Head of caudate nucleus (tissue), 42 donors: ENCODE measurements at regions not wholly inside any gene's neighbourhood (a gene's known extent, or its start where the extent isn't known, plus 50 kb on each side); places are given as distances from the start of the nearest gene placed in this dataset.

Source experiments
- DNase-seq, 42 donors: peaks; one replicate each; pipeline versions ENCODE4 v3.0.0 to v3.0.0-alpha.2; 2020 to 2021; ENCODE audit warnings: mixed read lengths in 7 of 42
- intact Hi-C: fragments of 100-400 bp; cut with DNase I; formaldehyde crosslinking; loops from one replicate; pipeline ENCODE4 v1.15.0; 2022

DNA sequence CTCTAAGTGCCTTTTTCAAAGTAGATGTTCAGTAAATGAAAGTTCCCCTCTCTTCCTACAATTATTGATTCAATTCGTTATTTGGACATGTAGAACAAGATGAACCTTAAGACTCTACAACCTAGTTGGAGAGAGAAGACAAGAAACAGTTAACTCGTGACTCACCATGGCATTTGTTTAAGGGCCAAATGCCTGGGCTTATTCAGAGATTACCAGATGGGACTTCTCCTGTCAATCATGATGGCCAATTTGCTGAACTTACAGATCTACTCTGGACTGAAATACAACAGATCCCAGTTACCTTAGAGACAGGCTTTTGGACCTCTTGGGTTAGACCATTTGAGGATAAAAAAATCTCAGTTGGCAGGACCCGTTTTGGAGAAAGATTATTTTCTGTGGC is 93.5 kb downstream of the C1orf94 start:
- intact Hi-C loops, result no loop called here
- DNase-seq, result no peak

- peak in 3 of 42 donors; percentile 3 to 11 (median 5) for DNase-seq
- intact Hi-C loops, result no loop called here
These were observed 95.4 kb downstream of the C1orf94 start for GRCh38 chr1:34272152-34272551.

DNA sequence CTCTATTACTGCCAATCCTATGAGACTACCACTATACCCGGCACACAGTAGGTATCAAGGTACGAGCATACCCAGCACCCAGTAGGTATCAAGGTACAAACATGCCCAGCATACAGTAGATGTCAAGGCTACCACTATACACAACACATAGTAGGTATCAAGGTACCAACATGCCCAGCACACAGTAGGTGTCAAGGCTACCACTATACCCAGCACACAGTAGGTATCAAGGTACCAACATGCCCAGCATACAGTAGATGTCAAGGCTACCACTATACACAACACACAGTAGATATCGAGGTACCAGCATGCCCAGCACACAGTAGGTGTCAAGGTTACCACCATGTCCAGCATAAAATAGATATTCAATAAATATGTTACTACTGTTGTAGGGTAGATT is 98.4 kb downstream of the C1orf94 start:
- DNase-seq, result no peak
- intact Hi-C loops, result no loop called here

- no peak for DNase-seq
- intact Hi-C loops, result no loop called here
These were observed 99.9 kb downstream of the C1orf94 start for GRCh38 chr1:34276606-34277005.

GRCh38 chr1:34277150-34277549 is 100.4 kb downstream of the C1orf94 start:
- DNase-seq, result no peak
- intact Hi-C loops, result no loop called here

DNA sequence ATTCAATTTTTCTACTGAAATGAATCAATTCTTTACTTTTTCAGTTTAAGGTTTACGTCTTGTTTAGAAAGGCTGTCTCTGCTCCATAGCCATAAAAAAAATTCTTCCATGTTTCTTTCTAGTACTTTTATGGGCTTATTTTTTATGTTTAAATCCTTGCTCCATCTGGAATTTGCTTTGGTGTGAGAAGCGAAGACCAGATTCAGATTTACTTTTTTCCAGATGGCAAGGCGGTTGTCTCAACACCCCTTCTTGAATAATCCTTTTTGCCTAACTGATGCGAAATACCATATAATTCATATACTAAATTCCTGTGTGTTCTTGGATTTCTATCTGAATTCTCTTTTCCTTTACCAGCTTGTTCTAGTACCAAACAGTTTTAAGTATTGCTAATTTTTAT is 101.5 kb downstream of the C1orf94 start:
- intact Hi-C loops, result no loop called here
- DNase-seq, result no peak

GRCh38 chr1:34279971-34280370 is 103.3 kb downstream of the C1orf94 start:
- intact Hi-C loops, result no loop called here

GRCh38 chr1:34280509-34280908 is 103.8 kb downstream of the C1orf94 start:
- no peak for DNase-seq
- intact Hi-C loops, result no loop called here

More at GRCh38 chr1:34279971-34280370, 103.3 kb downstream of the C1orf94 start:
- no peak for DNase-seq

GRCh38 chr1:34283142-34283541 is 106.4 kb downstream of the C1orf94 start:
- intact Hi-C loops, result no loop called here
- no peak for DNase-seq

DNA sequence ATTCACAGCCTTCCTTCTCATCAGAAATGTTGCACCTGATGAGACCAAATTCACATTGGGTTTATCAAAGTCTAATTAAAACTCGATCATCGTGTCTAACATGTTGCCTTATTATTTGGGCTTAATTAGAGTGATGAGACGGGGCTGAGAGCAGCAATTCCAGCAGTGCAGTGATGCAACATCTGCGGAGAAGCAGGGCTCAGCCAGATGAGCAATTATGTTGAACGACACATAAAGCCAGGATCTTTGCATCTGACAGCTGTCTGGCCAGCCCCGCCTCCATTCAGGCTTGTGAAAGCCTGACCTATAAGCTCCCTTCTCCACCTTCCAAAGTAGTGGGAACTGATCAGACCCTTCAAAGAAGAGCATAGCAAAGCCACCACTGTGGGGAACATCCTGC is 109.8 kb downstream of the C1orf94 start:
- intact Hi-C loops, result no loop called here

DNA sequence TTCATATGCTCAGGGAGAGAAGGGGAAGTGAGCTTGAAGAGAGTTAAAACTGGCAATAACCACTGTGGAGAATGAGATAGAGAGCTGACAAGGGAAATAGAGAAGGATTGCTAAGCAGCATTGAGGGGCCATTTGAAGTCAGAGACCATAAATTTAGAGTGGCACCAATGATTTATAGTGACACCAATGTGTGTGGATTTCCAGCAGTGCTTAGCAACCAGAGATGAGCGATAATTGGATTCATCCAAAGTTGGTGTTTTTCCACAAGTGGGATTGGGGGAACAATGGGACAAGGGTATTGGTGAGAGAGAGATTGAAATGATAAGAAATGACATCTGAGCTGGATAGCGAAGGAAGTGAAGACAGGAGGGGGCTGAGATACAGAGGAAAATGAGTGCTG is 114.1 kb downstream of the C1orf94 start:
- intact Hi-C loops, result no loop called here
- no peak for DNase-seq

More for the DNA sequence above, 109.8 kb downstream of the C1orf94 start:
- DNase-seq, result no peak

DNA sequence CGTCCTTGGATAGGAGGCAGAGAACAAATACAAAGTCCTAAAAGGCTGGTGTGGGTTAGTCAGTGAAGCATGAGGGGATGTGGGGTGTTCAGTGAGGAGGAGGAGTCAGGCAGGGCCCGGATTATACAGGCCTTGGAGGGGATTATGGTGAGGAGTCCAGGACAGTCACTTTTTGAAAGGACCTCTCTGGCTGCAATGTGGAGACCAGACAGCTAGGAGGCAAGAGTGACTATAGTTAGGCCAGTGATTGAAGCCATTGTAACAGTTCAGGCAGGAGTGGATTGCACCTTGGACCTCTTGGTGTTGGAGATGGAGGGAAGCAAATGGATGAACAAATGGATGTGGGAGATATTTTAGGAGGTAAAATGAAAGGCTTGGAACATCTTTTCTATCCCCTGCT is 115.8 kb downstream of the C1orf94 start:
- DNase-seq, result no peak
- intact Hi-C loops, result no loop called here

GRCh38 chr1:34296059-34296458 is 119.4 kb downstream of the C1orf94 start:
- no peak for DNase-seq

GRCh38 chr1:34302798-34303197 is 126.1 kb downstream of the C1orf94 start:
- intact Hi-C loops, result no loop called here
- no peak for DNase-seq

More at GRCh38 chr1:34296059-34296458, 119.4 kb downstream of the C1orf94 start:
- intact Hi-C loops, result no loop called here

- DNase-seq, result no peak
- intact Hi-C loops, result no loop called here
These were observed 126.5 kb downstream of the C1orf94 start for GRCh38 chr1:34303218-34303617.

GRCh38 chr1:34306568-34306967 is 129.9 kb downstream of the C1orf94 start:
- intact Hi-C loops, result no loop called here
- DNase-seq, result no peak

- intact Hi-C loops, result no loop called here
- DNase-seq, result no peak
These were observed 135.7 kb downstream of the C1orf94 start for GRCh38 chr1:34312359-34312758.

DNA sequence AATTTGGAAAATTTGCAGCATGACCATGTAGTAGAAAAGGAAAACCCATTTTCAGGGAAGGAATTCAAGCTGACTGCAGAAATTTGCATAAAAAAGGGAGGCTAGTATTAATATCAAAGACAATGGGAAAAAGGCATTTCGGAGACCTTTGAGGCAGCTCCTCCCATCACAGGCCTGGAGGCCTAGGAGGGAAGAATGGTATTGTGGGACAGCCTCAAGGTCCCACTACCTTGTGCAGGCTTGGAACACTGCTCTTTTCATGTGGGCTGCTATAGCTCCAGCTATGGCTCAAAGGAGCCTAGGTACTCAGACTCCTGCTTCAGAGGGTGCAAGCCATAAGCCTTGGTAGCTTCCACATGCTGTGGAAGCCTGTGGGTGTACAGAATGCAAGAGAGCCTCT is 139.3 kb downstream of the C1orf94 start:
- intact Hi-C loops, result no loop called here
- no peak for DNase-seq

GRCh38 chr1:34316773-34317172 is 140.1 kb downstream of the C1orf94 start:
- intact Hi-C loops, result no loop called here
- no peak for DNase-seq

GRCh38 chr1:34319218-34319617 is 142.5 kb downstream of the C1orf94 start:
- intact Hi-C loops, result no loop called here
- DNase-seq, result no peak

- intact Hi-C loops, result no loop called here
- DNase-seq, result no peak
These were observed 143.5 kb downstream of the C1orf94 start for GRCh38 chr1:34320053-34320669.

DNA sequence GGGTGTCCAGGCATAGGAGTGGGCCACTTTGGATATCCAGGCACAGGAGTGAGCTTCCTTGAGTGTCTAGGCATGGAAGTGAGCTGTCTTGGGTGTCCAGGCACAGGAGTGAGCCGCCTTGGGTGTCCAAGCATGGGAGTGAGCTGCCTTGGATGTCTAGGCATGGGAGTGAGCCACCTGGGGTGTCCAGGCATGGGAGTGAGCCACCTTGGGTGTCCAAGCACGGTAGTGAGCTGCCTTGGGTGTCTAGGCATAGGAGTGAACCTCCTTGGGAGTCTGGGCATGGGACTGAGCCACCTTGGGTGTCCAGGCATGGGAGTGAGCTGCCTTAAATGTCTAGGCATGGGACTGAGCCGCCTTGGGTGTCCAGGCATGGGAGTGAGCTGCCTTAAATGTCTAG is 146.3 kb downstream of the C1orf94 start:
- DNase-seq, result no peak
- intact Hi-C loops, result no loop called here
